Peyer's patch (tissue), 4 donors: ENCODE measurements at regions not wholly inside any gene's neighbourhood (a gene's known extent, or its start where the extent isn't known, plus 50 kb on each side); places are given as distances from the start of the nearest gene placed in this dataset.

Source experiments
- DNase-seq, 3 donors: peaks; one replicate each; pipeline ENCODE4 v3.0.0-alpha.2; 2017 to 2019
- H3K27ac ChIP-seq, 4 donors: fragments of 200-600 bp; sonication (generic); one replicate each; pipeline ENCODE4 v1.5.1; 2016 to 2019
- H3K27me3 ChIP-seq, 2 donors: fragments of 200-600 bp; sonication (generic); one replicate each; pipeline ENCODE4 v1.5.1; 2019
- H3K36me3 ChIP-seq, 3 donors: fragments of 200-600 bp; sonication (generic); one replicate each; pipeline ENCODE4 v1.5.1; 2016 to 2019
- H3K4me1 ChIP-seq, 4 donors: fragments of 200-600 bp; sonication (generic); one replicate each; pipeline ENCODE4 v1.5.1; 2016 to 2019
- H3K4me3 ChIP-seq, 4 donors: fragments of 200-600 bp; sonication (generic); 1 replicate in 3 of 4; 2 replicates in 1 of 4; pipeline ENCODE4 v1.5.1; 2016 to 2019; ENCODE audit warnings: mild to moderate bottlenecking in 1 of 4
- H3K9me3 ChIP-seq, 4 donors: fragments of 200-600 bp; sonication (generic); one replicate each; pipeline ENCODE4 v1.5.1; 2016 to 2019; ENCODE audit warnings: mild to moderate bottlenecking in 1 of 4
- CTCF ChIP-seq, 6 experiments: fragments of 450-650 bp in 4 of 6; fragments of 200-600 bp in 2 of 6; sonication (generic) in 1 of 6; IDR thresholded peaks; one replicate each; pipeline ENCODE4 v1.5.1; 2017 to 2019; ENCODE audit warnings: antibody characterized with exemption in 6 of 6, mild to moderate bottlenecking in 3 of 6, moderate library complexity in 1 of 6
- POLR2A ChIP-seq, 2 donors: fragments of 450-650 bp; IDR thresholded peaks; one replicate each; pipeline ENCODE4 v1.5.1; 2017; ENCODE audit warnings: antibody characterized with exemption in 2 of 2, mild to moderate bottlenecking in 2 of 2, moderate library complexity in 2 of 2

DNA sequence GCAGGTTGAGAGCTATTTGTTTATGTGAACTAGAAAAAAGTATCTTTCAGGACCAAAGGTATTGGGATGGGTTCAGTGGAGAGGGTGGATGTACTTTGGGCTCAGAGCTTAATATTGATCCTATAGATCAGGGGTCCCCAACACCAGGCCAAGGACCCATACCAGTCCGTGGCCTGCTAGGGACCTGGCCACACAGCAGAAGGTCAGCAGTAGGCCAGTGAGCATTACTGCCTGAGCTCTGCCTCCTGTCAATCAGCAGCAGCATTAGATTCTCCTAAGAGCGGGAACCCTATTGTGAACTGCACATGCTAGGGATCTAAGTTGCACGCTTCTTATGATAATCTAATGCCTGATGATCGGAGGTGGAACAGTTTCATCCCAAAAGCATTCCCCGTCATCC lies 115.8 kb upstream of the WDR11 start:
- Histone ChIP-seq H3K4me1 (no peaks in the 10 kb centered on the region), H3K4me3 (no peak overlapping the region), H3K36me3 (no peaks in the 10 kb centered on the region), H3K27ac (no peak overlapping the region), H3K9me3 (no peaks in the 10 kb centered on the region), H3K27me3 (no peaks in the 10 kb centered on the region)
- no peak for TF ChIP-seq CTCF (IDR thresholded peaks at IDR 0.05)
- TF ChIP-seq POLR2A (IDR thresholded peaks at IDR 0.05): no peak
- no peak for DNase-seq

- Histone ChIP-seq H3K27me3 (no peaks in the 10 kb centered on the region), H3K4me3 (no peak overlapping the region), H3K36me3 (no peaks in the 10 kb centered on the region), H3K4me1 (no peaks in the 10 kb centered on the region), H3K9me3 (no peaks in the 10 kb centered on the region), H3K27ac (no peak overlapping the region)
- no peak for TF ChIP-seq POLR2A (IDR thresholded peaks at IDR 0.05)
- peak in 5 of 6 experiments; percentile 46 to 61 (median 53) for TF ChIP-seq CTCF (IDR thresholded peaks at IDR 0.05)
- DNase-seq: no peak
These were observed 115.3 kb upstream of the WDR11 start for GRCh38 chr10:120735773-120736371.

GRCh38 chr10:120736377-120736776 lies 114.8 kb upstream of the WDR11 start:
- DNase-seq: no peak
- H3K36me3 ChIP-seq: no peaks in the 10 kb centered on the region
- H3K27me3 ChIP-seq: no peaks in the 10 kb centered on the region
- H3K9me3 ChIP-seq: no peaks in the 10 kb centered on the region
- no peak overlapping the region for H3K27ac ChIP-seq
- H3K4me1 ChIP-seq: no peaks in the 10 kb centered on the region
- TF ChIP-seq POLR2A (IDR thresholded peaks at IDR 0.05): no peak
- TF ChIP-seq CTCF (IDR thresholded peaks at IDR 0.05): no peak
- no peak overlapping the region for H3K4me3 ChIP-seq

GRCh38 chr10:120738658-120739057 lies 112.5 kb upstream of the WDR11 start:
- no peak for DNase-seq
- H3K27ac ChIP-seq: no peak overlapping the region
- no peaks in the 10 kb centered on the region for H3K36me3 ChIP-seq
- no peak for TF ChIP-seq CTCF (IDR thresholded peaks at IDR 0.05)
- TF ChIP-seq POLR2A (IDR thresholded peaks at IDR 0.05): no peak
- no peaks in the 10 kb centered on the region for H3K4me1 ChIP-seq
- no peaks in the 10 kb centered on the region for H3K27me3 ChIP-seq
- H3K9me3 ChIP-seq: no peaks in the 10 kb centered on the region
- H3K4me3 ChIP-seq: no peak overlapping the region

- no peaks in the 10 kb centered on the region for H3K27me3 ChIP-seq
- H3K4me3 ChIP-seq: no peak overlapping the region
- DNase-seq: no peak
- no peak overlapping the region for H3K27ac ChIP-seq
- no peaks in the 10 kb centered on the region for H3K4me1 ChIP-seq
- no peaks in the 10 kb centered on the region for H3K9me3 ChIP-seq
- H3K36me3 ChIP-seq: no peaks in the 10 kb centered on the region
- TF ChIP-seq POLR2A (IDR thresholded peaks at IDR 0.05) (no peak), CTCF (IDR thresholded peaks at IDR 0.05) (no peak)
These were observed 109.8 kb upstream of the WDR11 start for GRCh38 chr10:120741396-120741795.

GRCh38 chr10:120742373-120742772 lies 108.8 kb upstream of the WDR11 start:
- Histone ChIP-seq H3K27me3 (no peaks in the 10 kb centered on the region), H3K4me3 (no peak overlapping the region), H3K9me3 (no peaks in the 10 kb centered on the region), H3K27ac (no peak overlapping the region), H3K36me3 (no peaks in the 10 kb centered on the region), H3K4me1 (no peaks in the 10 kb centered on the region)
- TF ChIP-seq POLR2A (IDR thresholded peaks at IDR 0.05) (no peak), CTCF (IDR thresholded peaks at IDR 0.05) (no peak)
- no peak for DNase-seq
